Liver (tissue), 3 donors: ENCODE measurements at regions not wholly inside any gene's neighbourhood (a gene's known extent, or its start where the extent isn't known, plus 50 kb on each side); places are given as distances from the start of the nearest gene placed in this dataset.

ENCODE experiments used
- CTCF ChIP-seq: fragments of 150-350 bp; IDR thresholded peaks from 2 replicates; pipeline ENCODE4 v1.5.1; 2017; ENCODE audit warnings: improper control_type of control experiment, low read depth, low read length; ENCODE audit not compliant: missing input control
- GABPA ChIP-seq, 2 donors: IDR thresholded peaks in 1 of 2; conservative IDR thresholded peaks in 1 of 2; 2 replicates each; pipeline ENCODE4 v1.6.1; 2016; ENCODE audit warnings: antibody characterized with exemption in 2 of 2, mild to moderate bottlenecking in 1 of 2, moderate library complexity in 1 of 2
- MAX ChIP-seq: IDR thresholded peaks from 2 replicates; pipeline ENCODE4 v1.6.1; 2016; ENCODE audit warnings: antibody characterized with exemption
- NR2F2 ChIP-seq: IDR thresholded peaks from 2 replicates; pipeline ENCODE4 v1.6.1; 2016; ENCODE audit warnings: antibody characterized with exemption
- RAD21 ChIP-seq, 2 donors: IDR thresholded peaks; 2 replicates each; pipeline ENCODE4 v1.6.1; 2016; ENCODE audit warnings: antibody characterized with exemption in 2 of 2, mild to moderate bottlenecking in 2 of 2
- REST ChIP-seq: IDR thresholded peaks from 2 replicates; pipeline ENCODE4 v1.6.1; 2016; ENCODE audit warnings: antibody characterized with exemption, mild to moderate bottlenecking
- SP1 ChIP-seq: IDR thresholded peaks from 2 replicates; pipeline ENCODE4 v1.6.1; 2018; ENCODE audit warnings: antibody characterized with exemption, mild to moderate bottlenecking
- TAF1 ChIP-seq: conservative IDR thresholded peaks from 2 replicates; pipeline ENCODE4 v1.6.1; 2016; ENCODE audit warnings: antibody characterized with exemption, mild to moderate bottlenecking
- ZBTB33 ChIP-seq: IDR thresholded peaks from 2 replicates; pipeline ENCODE4 v1.6.1; 2016; ENCODE audit warnings: antibody characterized with exemption
- donor health status: healthy.
- donor health status: healthy.

- TF ChIP-seq CTCF (peak; percentile 69), MAX (no peak), TAF1 (no peak), ZBTB33 (no peak), NR2F2 (no peak), SP1 (no peak), GABPA (IDR thresholded peaks at IDR 0.05 in 1 of 2, conservative IDR thresholded peaks at IDR 0.05 in 1 of 2) (no peak), RAD21 (IDR thresholded peaks at IDR 0.05) (peak; percentile 76 to 87), REST (no peak)
Observed at GRCh38 chr2:185291035-185291647, 447.5 kb upstream of the FSIP2 start.
